ENCODE measurements at regions not wholly inside any gene's neighbourhood (a gene's known extent, or its start where the extent isn't known, plus 50 kb on each side); places are given as distances from the start of the nearest gene placed in this dataset.

- Histone ChIP-seq H3K79me2 (ENCODE audit: control insufficient read depth, low read length) (no peaks in the 10 kb centered on the region), H4K20me1 (ENCODE audit: control insufficient read depth, insufficient read depth, low read depth, low read length) (no peaks in the 10 kb centered on the region), H3K4me2 (ENCODE audit: low read length) (no peak overlapping the region), H3K36me3 (ENCODE audit: control insufficient read depth, low read length) (no peaks in the 10 kb centered on the region), H3K4me1 (ENCODE audit: control insufficient read depth, low read length) (no peaks in the 10 kb centered on the region), H3K9me3 (ENCODE audit: control insufficient read depth, insufficient read depth, low read length) (no peaks in the 10 kb centered on the region), H3K27me3 (ENCODE audit: control insufficient read depth, low read length) (peaks cover 32% of the 10 kb centered on the region), H3K4me3 (ENCODE audit: low read length) (no peak overlapping the region), H3K9me2 (replicated peaks; ENCODE audit: control insufficient read depth, low read length) (no peaks in the 10 kb centered on the region), H3F3A (ENCODE audit: control insufficient read depth, insufficient read depth) (no peaks in the 10 kb centered on the region), H3K27ac (ENCODE audit: low read depth, low read length) (no peak overlapping the region)
- TF ChIP-seq CTCF (IDR thresholded peaks at IDR 0.05; ENCODE audit: low read depth, low read length, poor library complexity, severe bottlenecking) (no peak), EZH2phosphoT487 (IDR thresholded peaks at IDR 0.05; ENCODE audit: borderline replicate concordance, low read length) (no peak)
Observed at GRCh38 chr18:22860807-22861206, 72.3 kb upstream of the RBBP8 start.

GRCh38 chr18:22865354-22866116 is 67.6 kb upstream of the RBBP8 start:
- TF ChIP-seq EZH2phosphoT487 (IDR thresholded peaks at IDR 0.05; ENCODE audit: borderline replicate concordance, low read length): no peak
- TF ChIP-seq CTCF (IDR thresholded peaks at IDR 0.05; ENCODE audit: low read depth, low read length, poor library complexity, severe bottlenecking): no peak
- Histone ChIP-seq H3F3A (ENCODE audit: control insufficient read depth, insufficient read depth) (no peaks in the 10 kb centered on the region), H3K4me3 (ENCODE audit: low read length) (no peak overlapping the region), H3K27me3 (ENCODE audit: control insufficient read depth, low read length) (peaks cover 24% of the 10 kb centered on the region), H3K27ac (ENCODE audit: low read depth, low read length) (no peak overlapping the region), H3K9me2 (replicated peaks; ENCODE audit: control insufficient read depth, low read length) (no peaks in the 10 kb centered on the region), H3K9me3 (ENCODE audit: control insufficient read depth, insufficient read depth, low read length) (no peaks in the 10 kb centered on the region), H3K4me2 (ENCODE audit: low read length) (no peak overlapping the region), H3K36me3 (ENCODE audit: control insufficient read depth, low read length) (no peaks in the 10 kb centered on the region), H3K4me1 (ENCODE audit: control insufficient read depth, low read length) (no peaks in the 10 kb centered on the region), H3K79me2 (ENCODE audit: control insufficient read depth, low read length) (no peaks in the 10 kb centered on the region), H4K20me1 (ENCODE audit: control insufficient read depth, insufficient read depth, low read depth, low read length) (no peaks in the 10 kb centered on the region)

GRCh38 chr18:22868831-22869230 is 64.3 kb upstream of the RBBP8 start:
- Histone ChIP-seq H3F3A (ENCODE audit: control insufficient read depth, insufficient read depth) (no peaks in the 10 kb centered on the region), H4K20me1 (ENCODE audit: control insufficient read depth, insufficient read depth, low read depth, low read length) (no peaks in the 10 kb centered on the region), H3K36me3 (ENCODE audit: control insufficient read depth, low read length) (no peaks in the 10 kb centered on the region), H3K4me3 (ENCODE audit: low read length) (no peak overlapping the region), H3K9me3 (ENCODE audit: control insufficient read depth, insufficient read depth, low read length) (no peaks in the 10 kb centered on the region), H3K4me1 (ENCODE audit: control insufficient read depth, low read length) (no peaks in the 10 kb centered on the region), H3K79me2 (ENCODE audit: control insufficient read depth, low read length) (no peaks in the 10 kb centered on the region), H3K4me2 (ENCODE audit: low read length) (no peak overlapping the region), H3K9me2 (replicated peaks; ENCODE audit: control insufficient read depth, low read length) (no peaks in the 10 kb centered on the region), H3K27me3 (ENCODE audit: control insufficient read depth, low read length) (0 out of 2 replicates have a peak, but pooled peaks cover 9% of the 10 kb centered on the region), H3K27ac (ENCODE audit: low read depth, low read length) (no peak overlapping the region)
- no peak for TF ChIP-seq EZH2phosphoT487 (IDR thresholded peaks at IDR 0.05; ENCODE audit: borderline replicate concordance, low read length)
- no peak for TF ChIP-seq CTCF (IDR thresholded peaks at IDR 0.05; ENCODE audit: low read depth, low read length, poor library complexity, severe bottlenecking)

Data from DOHH2 (cell line).